ENCODE measurements at regions not wholly inside any gene's neighbourhood (a gene's known extent, or its start where the extent isn't known, plus 50 kb on each side); places are given as distances from the start of the nearest gene placed in this dataset.
"Not testable (repeated sequence)": the region's sequence is repeated elsewhere in the genome, so short reads cannot be mapped to it uniquely, and the experiment has no call there.

- Histone ChIP-seq H3K4me1 (ENCODE audit: control insufficient read depth in 2 of 2, insufficient read depth in 2 of 2, low read length in 2 of 2) (no peaks in the 10 kb centered on the region), H2AFZ (ENCODE audit: insufficient read depth, low read depth, low read length, poor library complexity, severe bottlenecking) (no peak overlapping the region), H3K79me2 (ENCODE audit: control insufficient read depth, insufficient read depth, low read length) (no peaks in the 10 kb centered on the region), H3K27ac (ENCODE audit: low read length in 2 of 2) (no peak overlapping the region), H3K4me2 (replicated peaks; ENCODE audit: low read depth, low read length, poor library complexity, severe bottlenecking) (no peak overlapping the region), H3K27me3 (replicated peaks in 1 of 4; ENCODE audit: control extremely low read depth in 1 of 4, control insufficient read depth in 3 of 4, insufficient read depth in 4 of 4, low read length in 3 of 4) (no peaks in the 10 kb centered on the region), H4K20me1 (ENCODE audit: control insufficient read depth, insufficient read depth, low read length, poor library complexity, severe bottlenecking) (no peaks in the 10 kb centered on the region), H3K4me3 (ENCODE audit: control extremely low read depth in 1 of 5, extremely low read depth in 1 of 5, insufficient read depth in 1 of 5, low read depth in 2 of 5, low read length in 4 of 5) (no peak overlapping the region), H3K36me3 (replicated peaks in 1 of 2; ENCODE audit: control extremely low read depth in 1 of 2, control insufficient read depth in 1 of 2, extremely low read depth in 1 of 2, insufficient read depth in 2 of 2, low read length in 1 of 2) (no peaks in the 10 kb centered on the region), H3K9me3 (ENCODE audit: control extremely low read depth in 1 of 3, control insufficient read depth in 2 of 3, insufficient read depth in 1 of 3, low read length in 2 of 3) (peaks cover 0 to 16% (median 0%) of the 10 kb centered on the region in 3 donors), H3K9ac (ENCODE audit: low read length) (no peak overlapping the region)
- H3K27ac Mint-ChIP-seq, result no peak overlapping the region
- H3K27me3 Mint-ChIP-seq, result peaks cover 2% of the 10 kb centered on the region
- H3K9me3 Mint-ChIP-seq (ENCODE audit: insufficient read depth), result peaks cover 9% of the 10 kb centered on the region
- TF ChIP-seq EZH2 (IDR thresholded peaks at IDR 0.05; ENCODE audit: borderline replicate concordance, insufficient read depth, low read depth, low read length, poor library complexity, severe bottlenecking), result no peak
- TF ChIP-seq CTCF (IDR thresholded peaks at IDR 0.05), result no peak
- POLR2A ChIA-PET, result no interaction called here
- H3K4me1 Mint-ChIP-seq, result no peaks in the 10 kb centered on the region
- CTCF ChIA-PET, result interaction anchor here (0.6 kb wide), 1 partner anchor 177 kb away, joined by 3 read pairs; no protein-coding TSS in a partner anchor
- WGBS (ENCODE audit: insufficient coverage), result no CpG with 5 or more reads among the region's 3 CpGs
- intact Hi-C loops (cut with micrococcal nuclease), result no loop called here
- DNase-seq (no peak), ATAC-seq (ENCODE audit: low read depth) (no peak)
- H3K4me3 Mint-ChIP-seq, result no peak overlapping the region
These were observed 212.5 kb upstream of the DDHD1 start for GRCh38 chr14:53365486-53366130.

- intact Hi-C loops (cut with micrococcal nuclease); POLR2A ChIA-PET; H3K4me3 Mint-ChIP-seq: not testable (repeated sequence)
These were observed 209.8 kb upstream of the DDHD1 start for GRCh38 chr14:53362916-53363315.

More at GRCh38 chr14:53362916-53363315, 209.8 kb upstream of the DDHD1 start:
- not testable (repeated sequence) for H3K9me3 Mint-ChIP-seq (ENCODE audit: insufficient read depth); H3K9ac ChIP-seq (ENCODE audit: low read length); H3K27me3 ChIP-seq (replicated peaks in 1 of 4; ENCODE audit: control extremely low read depth in 1 of 4, control insufficient read depth in 3 of 4, insufficient read depth in 4 of 4, low read length in 3 of 4); H3K27me3 Mint-ChIP-seq; H2AFZ ChIP-seq (ENCODE audit: insufficient read depth, low read depth, low read length, poor library complexity, severe bottlenecking); ATAC-seq (ENCODE audit: low read depth); H3K4me1 Mint-ChIP-seq; H3K4me3 ChIP-seq (ENCODE audit: control extremely low read depth in 1 of 5, extremely low read depth in 1 of 5, insufficient read depth in 1 of 5, low read depth in 2 of 5, low read length in 4 of 5); H3K4me1 ChIP-seq (ENCODE audit: control insufficient read depth in 2 of 2, insufficient read depth in 2 of 2, low read length in 2 of 2); H3K27ac ChIP-seq (ENCODE audit: low read length in 2 of 2); H3K36me3 ChIP-seq (replicated peaks in 1 of 2; ENCODE audit: control extremely low read depth in 1 of 2, control insufficient read depth in 1 of 2, extremely low read depth in 1 of 2, insufficient read depth in 2 of 2, low read length in 1 of 2); H3K4me2 ChIP-seq (replicated peaks; ENCODE audit: low read depth, low read length, poor library complexity, severe bottlenecking); H3K79me2 ChIP-seq (ENCODE audit: control insufficient read depth, insufficient read depth, low read length); DNase-seq; H4K20me1 ChIP-seq (ENCODE audit: control insufficient read depth, insufficient read depth, low read length, poor library complexity, severe bottlenecking); H3K27ac Mint-ChIP-seq
- CTCF ChIA-PET, result interaction anchor here (0.6 kb wide), 1 partner anchor 1294 kb away, joined by 4 read pairs; no protein-coding TSS in a partner anchor
- peaks cover 0 to 16% (median 0%) of the 10 kb centered on the region in 3 donors for H3K9me3 ChIP-seq (ENCODE audit: control extremely low read depth in 1 of 3, control insufficient read depth in 2 of 3, insufficient read depth in 1 of 3, low read length in 2 of 3)
- no CpG with 5 or more reads among the region's 2 CpGs for WGBS (ENCODE audit: insufficient coverage)

All from B cell (primary cell).